ENCODE measurements at regions not wholly inside any gene's neighbourhood (a gene's known extent, or its start where the extent isn't known, plus 50 kb on each side); places are given as distances from the start of the nearest gene placed in this dataset.

- Histone ChIP-seq H3K27me3 (ENCODE audit: control insufficient read depth in 2 of 2, insufficient read depth in 2 of 2, low read length in 2 of 2) (peaks cover 3 to 64% of the 10 kb centered on the region in 2 experiments; a peak in 4 of 5 replicates), H3K27ac (ENCODE audit: extremely low read depth, low read depth, low read length) (no peak overlapping the region), H3K9ac (ENCODE audit: insufficient read depth in 1 of 2, low read depth in 2 of 2, low read length in 2 of 2) (no peak overlapping the region), H3K4me3 (no peak overlapping the region), H2AFZ (ENCODE audit: low read depth, low read length) (no peak overlapping the region), H4K20me1 (replicated peaks; ENCODE audit: control insufficient read depth, insufficient read depth, low read length) (no peaks in the 10 kb centered on the region), H3K4me1 (replicated peaks in 1 of 2; ENCODE audit: control insufficient read depth in 2 of 2, insufficient read depth in 2 of 2, low read length in 2 of 2) (peaks cover 0 to 3% of the 10 kb centered on the region in 2 experiments; a peak in 3 of 5 replicates), H3K79me2 (ENCODE audit: control insufficient read depth, insufficient read depth, low read length) (no peaks in the 10 kb centered on the region), H3K4me2 (ENCODE audit: insufficient read depth, low read length) (no peak overlapping the region), H3K9me3 (replicated peaks; ENCODE audit: control insufficient read depth, insufficient read depth, low read depth, low read length) (no peaks in the 10 kb centered on the region), H3K9me1 (ENCODE audit: control insufficient read depth, insufficient read depth, low read length) (no peaks in the 10 kb centered on the region), H3K36me3 (ENCODE audit: control insufficient read depth, insufficient read depth, low read length) (no peaks in the 10 kb centered on the region)
- TF ChIP-seq RFX1 (IDR thresholded peaks at IDR 0.05) (peak; percentile 24; the same call in 1 of the 2 replicates), ZSCAN29 (IDR thresholded peaks at IDR 0.05) (no peak), DMBX1 (CRISPR knock-in tag; IDR thresholded peaks at IDR 0.05; ENCODE audit: borderline replicate concordance) (no peak)
- no TSS peak for BruUV-seq (replicated peaks)
- ATAC-seq (peak; percentile 54), DNase-seq (ENCODE audit: extremely low read depth in 1 of 4, low spot score in 3 of 4) (peak; percentile 10 to 37 (median 20)), FAIRE-seq (no peak)
- in situ Hi-C loops (cut with MboI), result no loop called here
- WGBS (ENCODE audit: insufficient coverage, low coverage, missing lambda C conversion rate), result 7% methylated on average over 10 of the region's 15 CpGs
- CTCF ChIA-PET (ENCODE audit: low intra/inter-chr PET ratio), result no interaction called here
- intact Hi-C loops (cut with micrococcal nuclease), result no loop called here
- POLR2A ChIA-PET, result interaction anchor here (0.6 kb wide), 2 partner anchors 11 to 459 kb away, joined by 3 read pairs; no protein-coding TSS in a partner anchor
These were observed 210.9 kb downstream of the NDUFA10 start for GRCh38 chr2:239814116-239814860.

- Histone ChIP-seq H3K27me3 (ENCODE audit: control insufficient read depth in 2 of 2, insufficient read depth in 2 of 2, low read length in 2 of 2) (peaks cover 3 to 56% of the 10 kb centered on the region in 2 experiments; a peak in 4 of 5 replicates), H3K79me2 (ENCODE audit: control insufficient read depth, insufficient read depth, low read length) (no peaks in the 10 kb centered on the region), H3K9ac (ENCODE audit: insufficient read depth in 1 of 2, low read depth in 2 of 2, low read length in 2 of 2) (no peak overlapping the region), H3K27ac (ENCODE audit: extremely low read depth, low read depth, low read length) (no peak overlapping the region), H3K4me1 (replicated peaks in 1 of 2; ENCODE audit: control insufficient read depth in 2 of 2, insufficient read depth in 2 of 2, low read length in 2 of 2) (peaks cover 0 to 3% of the 10 kb centered on the region in 2 experiments; a peak in 3 of 5 replicates), H3K9me1 (ENCODE audit: control insufficient read depth, insufficient read depth, low read length) (no peaks in the 10 kb centered on the region), H3K4me3 (no peak overlapping the region), H3K36me3 (ENCODE audit: control insufficient read depth, insufficient read depth, low read length) (no peaks in the 10 kb centered on the region), H4K20me1 (replicated peaks; ENCODE audit: control insufficient read depth, insufficient read depth, low read length) (no peaks in the 10 kb centered on the region), H2AFZ (ENCODE audit: low read depth, low read length) (no peak overlapping the region), H3K9me3 (replicated peaks; ENCODE audit: control insufficient read depth, insufficient read depth, low read depth, low read length) (no peaks in the 10 kb centered on the region), H3K4me2 (ENCODE audit: insufficient read depth, low read length) (no peak overlapping the region)
- in situ Hi-C loops (cut with MboI), result no loop called here
- FAIRE-seq (no peak), DNase-seq (ENCODE audit: extremely low read depth in 1 of 4, low spot score in 3 of 4) (no peak), ATAC-seq (no peak)
- ChIA-PET CTCF (ENCODE audit: low intra/inter-chr PET ratio) (no interaction called here), POLR2A (no interaction called here)
- no TSS peak for BruUV-seq (replicated peaks)
- intact Hi-C loops (cut with micrococcal nuclease), result no loop called here
- 15% methylated on average over 22 of the region's 27 CpGs for WGBS (ENCODE audit: insufficient coverage, low coverage, missing lambda C conversion rate)
- TF ChIP-seq MAFG (tag; conservative IDR thresholded peaks at IDR 0.05) (no peak), NFIC (IDR thresholded peaks at IDR 0.05) (peak; percentile 56), ZNF232 (CRISPR knock-in tag; IDR thresholded peaks at IDR 0.05) (no peak), KLF10 (CRISPR knock-in tag; IDR thresholded peaks at IDR 0.05) (no peak), SNAPC5 (CRISPR knock-in tag; IDR thresholded peaks at IDR 0.05) (no peak), PPARD (CRISPR knock-in tag; IDR thresholded peaks at IDR 0.05) (no peak), ADNP (tag; IDR thresholded peaks at IDR 0.05) (no peak), ATF3 (IDR thresholded peaks at IDR 0.05) (peak; percentile 31; the same call in 1 of the 2 replicates), ATF3 (CRISPR knock-in tag; conservative IDR thresholded peaks at IDR 0.05) (no peak), USF2 (CRISPR knock-in tag; IDR thresholded peaks at IDR 0.05) (no peak)
These were observed 211.7 kb downstream of the NDUFA10 start for GRCh38 chr2:239813261-239814115.
